Globus pallidus (tissue), 1 donor: ENCODE measurements at regions not wholly inside any gene's neighbourhood (a gene's known extent, or its start where the extent isn't known, plus 50 kb on each side); places are given as distances from the start of the nearest gene placed in this dataset.

Experiments used
- DNase-seq: peaks from one replicate; pipeline ENCODE4 v3.0.0-alpha.2; 2015; ENCODE audit warnings: low spot score

DNA sequence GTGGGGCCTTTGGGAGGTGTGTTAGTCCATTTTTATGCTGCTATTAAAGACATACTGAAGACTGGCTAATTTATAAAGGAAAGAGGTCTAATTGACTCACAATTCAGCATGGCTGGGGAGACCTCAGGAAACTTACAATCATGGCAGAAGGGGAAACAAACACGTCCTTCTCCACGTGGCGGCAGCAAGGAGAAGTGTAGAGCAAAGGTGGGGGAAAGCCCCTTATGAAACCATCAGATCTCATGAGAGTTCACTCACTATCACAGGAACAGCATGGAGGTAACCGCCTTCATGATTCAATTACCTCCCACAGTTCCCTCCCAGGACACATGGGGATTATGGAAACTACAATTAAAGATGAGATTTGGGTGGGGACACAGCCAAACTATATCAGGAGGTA lies 187.1 kb upstream of the OSR1 start:
- no peak for DNase-seq

DNA sequence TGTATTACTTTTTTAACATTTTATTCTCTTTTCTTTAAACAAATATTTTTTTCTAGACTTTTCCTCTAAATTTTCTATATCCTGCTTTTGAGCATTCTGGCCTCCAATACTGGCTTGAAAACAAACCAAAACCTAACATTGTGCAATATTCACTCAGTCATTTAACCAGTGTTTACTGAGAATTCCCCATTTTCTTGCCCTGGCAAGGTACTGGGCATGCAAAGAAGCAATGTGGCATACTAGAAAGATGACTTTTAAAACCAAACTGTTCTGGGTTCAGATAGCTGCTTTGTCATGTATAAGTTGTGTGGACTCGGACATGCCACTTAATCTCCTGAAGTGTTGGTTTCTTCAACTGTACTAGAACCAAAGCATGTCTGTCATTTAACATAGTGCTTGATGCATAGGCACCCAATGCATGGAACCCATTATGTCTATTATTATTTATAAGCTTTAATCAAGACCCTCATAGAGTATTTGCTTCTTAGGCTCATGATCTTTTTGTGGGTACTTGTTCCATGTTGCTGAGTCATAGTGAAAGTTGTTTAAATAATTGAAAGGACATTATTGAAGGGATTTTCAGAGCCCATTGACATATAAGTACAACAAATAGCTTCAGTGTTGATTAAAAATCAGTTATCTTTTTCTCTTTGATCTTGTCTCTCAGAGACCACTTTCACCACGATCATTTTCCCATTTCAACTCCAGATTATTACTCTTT lies 185.4 kb upstream of the OSR1 start:
- DNase-seq = no peak

- no peak for DNase-seq
These were observed 184.6 kb upstream of the OSR1 start for GRCh38 chr2:19542796-19543662.

GRCh38 chr2:19541884-19542283 lies 183.5 kb upstream of the OSR1 start:
- no peak for DNase-seq

DNA sequence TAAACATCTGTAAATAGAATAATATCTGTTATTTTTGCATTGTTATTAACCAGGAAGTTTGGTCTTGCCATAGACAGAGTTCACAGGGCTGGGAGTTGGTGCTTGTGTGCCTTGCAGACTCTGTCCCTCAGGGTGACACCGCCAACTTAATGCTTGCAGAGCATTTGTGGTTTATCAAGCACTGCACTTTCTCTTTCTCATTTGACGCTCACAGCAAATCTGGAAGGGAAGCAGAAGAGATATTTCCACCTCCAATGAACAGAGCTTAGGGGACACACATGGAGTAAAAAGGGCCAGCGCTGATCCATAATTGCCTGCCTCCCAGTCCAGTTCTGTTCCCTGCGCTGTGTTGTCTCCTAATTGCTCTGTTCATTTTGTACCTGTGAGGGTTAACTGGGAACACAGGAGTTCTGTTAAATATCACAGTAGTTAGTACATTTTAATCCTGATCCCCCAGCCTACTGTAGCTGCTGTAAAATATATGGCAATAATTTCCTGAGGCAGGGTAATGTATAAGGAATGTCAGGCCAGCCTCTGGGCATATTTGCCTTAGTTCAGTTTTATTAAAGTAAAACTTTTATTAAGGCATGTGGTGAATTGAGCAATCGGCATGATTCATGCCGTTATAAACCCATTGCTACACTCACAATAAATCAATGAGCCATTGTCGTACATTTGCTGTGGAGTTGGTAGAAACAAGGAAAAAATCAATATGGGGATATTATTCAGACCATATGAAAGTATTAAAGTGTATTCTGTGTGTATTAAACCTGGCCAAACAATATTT lies 182.5 kb upstream of the OSR1 start:
- no peak for DNase-seq

DNA sequence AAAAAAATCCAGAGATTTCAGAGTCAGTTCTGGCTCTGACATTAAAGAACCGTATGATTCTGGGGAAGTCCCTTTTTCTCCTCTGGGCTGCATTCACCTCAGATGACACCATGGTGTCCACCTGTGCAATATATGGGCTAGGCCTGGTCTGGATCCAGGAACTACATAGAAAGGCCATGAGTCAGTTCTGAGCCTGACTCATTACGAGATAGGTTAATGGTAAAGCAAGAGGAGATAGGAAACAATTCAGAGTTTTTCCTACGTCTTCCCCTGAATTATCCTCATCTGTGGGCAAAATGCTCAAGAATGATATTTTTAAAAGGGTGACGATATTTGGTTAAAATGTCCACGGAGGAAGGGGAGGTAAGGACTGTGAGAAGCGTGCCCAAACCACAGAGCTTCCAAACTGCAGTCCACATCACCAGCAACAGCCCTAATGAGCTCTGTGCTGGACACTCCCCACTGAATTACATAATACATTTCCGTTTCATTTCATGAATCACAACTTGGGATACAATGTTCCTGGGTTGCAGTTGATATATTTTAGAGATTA lies 180.1 kb upstream of the OSR1 start:
- no peak for DNase-seq

DNA sequence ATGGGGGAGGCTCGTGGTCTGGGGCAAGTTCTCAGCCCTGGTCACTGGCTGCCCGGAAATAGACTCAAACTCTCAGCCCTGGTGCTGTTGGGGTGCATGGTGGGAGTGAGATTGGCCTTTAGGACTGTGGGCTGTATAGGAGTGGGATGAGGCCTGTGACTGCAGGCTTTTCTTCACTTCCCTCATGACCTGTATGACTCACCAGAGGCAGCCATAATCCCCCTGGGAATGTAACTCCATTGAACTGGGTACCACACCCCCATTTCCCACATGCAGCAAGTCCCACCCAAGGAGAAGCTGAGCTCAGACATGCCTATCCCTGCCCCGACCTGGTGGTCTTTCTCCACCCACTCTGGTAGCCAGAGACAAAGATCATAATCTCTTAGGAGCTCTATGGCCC lies 177.7 kb upstream of the OSR1 start:
- no peak for DNase-seq

GRCh38 chr2:19532547-19533196 lies 174.2 kb upstream of the OSR1 start:
- DNase-seq = no peak

DNA sequence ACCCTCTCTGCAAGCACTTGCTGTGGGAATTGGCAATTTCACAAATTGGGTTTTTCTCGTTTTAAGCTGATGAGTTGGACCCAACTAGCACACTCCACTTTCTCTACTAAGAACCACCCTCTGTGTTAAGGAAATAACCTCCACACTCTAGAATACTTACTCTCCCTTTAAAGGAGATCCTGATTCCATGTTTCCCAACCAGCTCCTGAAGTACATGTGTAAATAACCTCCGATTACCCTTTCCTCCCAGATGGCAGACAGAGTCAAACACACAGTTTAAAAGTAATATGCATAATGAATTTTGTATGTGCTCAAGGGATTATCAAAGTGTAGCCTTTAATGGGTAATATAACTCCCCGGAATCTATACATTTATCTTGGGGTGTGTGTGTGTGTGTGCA lies 171.3 kb upstream of the OSR1 start:
- no peak for DNase-seq

GRCh38 chr2:19527771-19528170 lies 169.3 kb upstream of the OSR1 start:
- no peak for DNase-seq

DNA sequence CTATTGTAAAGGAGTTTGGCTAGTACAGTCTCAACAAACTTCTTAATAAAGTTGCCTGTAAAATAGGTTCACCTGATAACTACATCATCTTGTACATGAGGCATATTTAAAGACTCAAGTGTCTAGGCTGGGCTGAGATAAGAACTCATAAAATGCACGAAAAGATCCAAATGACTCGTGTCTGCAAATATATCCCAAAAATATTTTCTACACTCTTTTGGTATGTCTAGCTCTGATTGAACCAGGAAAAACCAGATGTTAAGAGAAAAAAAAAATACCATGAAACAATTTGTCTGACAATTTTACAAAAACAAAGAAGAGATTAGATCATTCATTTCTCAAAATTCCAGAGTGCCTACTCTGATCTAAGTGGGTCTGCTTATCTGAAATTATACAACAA lies 166.9 kb upstream of the OSR1 start:
- DNase-seq = no peak

DNA sequence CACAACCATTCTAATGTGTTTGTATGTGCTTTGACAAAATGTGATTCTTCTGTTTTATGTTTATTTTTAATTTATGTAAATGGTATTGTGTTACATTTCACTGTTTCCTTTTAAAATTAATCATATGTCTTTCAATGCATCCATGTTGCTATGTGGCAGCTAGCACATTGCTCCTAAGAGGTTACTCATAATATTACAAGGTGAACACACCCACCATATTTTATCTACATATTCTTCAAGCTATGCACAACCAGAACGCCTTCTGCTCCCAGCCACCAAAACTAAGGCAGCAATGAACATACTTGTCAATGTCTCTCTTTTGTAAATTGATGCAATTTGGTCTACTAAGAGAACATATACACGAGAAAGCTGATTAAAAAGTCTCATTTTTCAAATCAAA lies 160.6 kb upstream of the OSR1 start:
- no peak for DNase-seq

GRCh38 chr2:19507137-19507536 lies 148.7 kb upstream of the OSR1 start:
- no peak for DNase-seq

- no peak for DNase-seq
These were observed 147.0 kb upstream of the OSR1 start for GRCh38 chr2:19505199-19506136.

DNA sequence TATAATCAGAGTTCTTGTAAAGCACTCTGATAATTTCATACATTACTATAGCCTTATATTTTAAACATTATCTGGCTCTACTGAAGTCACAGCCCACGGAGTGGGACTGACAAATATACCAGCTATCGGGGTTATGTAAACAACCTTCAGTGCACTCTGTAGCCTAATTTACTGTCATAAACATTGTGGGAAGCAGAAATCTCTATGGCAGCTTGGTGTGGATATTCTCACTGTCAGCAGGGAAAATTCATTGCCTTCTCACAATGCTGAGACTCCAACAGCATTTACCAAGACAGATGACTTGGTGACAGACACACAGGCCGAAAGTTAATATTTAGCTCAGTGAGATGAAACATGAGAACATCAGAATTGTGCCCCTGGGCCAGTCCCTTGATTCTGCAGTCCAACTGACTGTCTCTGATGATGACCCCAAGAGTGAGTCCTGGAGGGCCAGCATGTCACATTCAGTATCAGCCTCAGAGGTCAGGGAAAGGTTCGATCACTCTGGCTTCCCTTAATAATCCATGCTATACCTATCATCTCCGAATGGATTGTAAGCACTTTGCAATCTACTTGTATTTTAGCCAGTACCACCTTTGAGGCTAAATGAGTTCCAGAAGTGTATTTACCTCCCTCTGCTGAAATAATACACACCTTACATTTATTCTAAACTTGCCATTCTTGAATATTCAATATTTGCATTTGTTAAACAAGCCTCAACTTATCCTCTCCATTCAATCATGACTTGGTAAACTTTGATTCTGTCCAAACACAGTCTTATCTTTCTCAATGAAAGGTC lies 146.2 kb upstream of the OSR1 start:
- DNase-seq = no peak

DNA sequence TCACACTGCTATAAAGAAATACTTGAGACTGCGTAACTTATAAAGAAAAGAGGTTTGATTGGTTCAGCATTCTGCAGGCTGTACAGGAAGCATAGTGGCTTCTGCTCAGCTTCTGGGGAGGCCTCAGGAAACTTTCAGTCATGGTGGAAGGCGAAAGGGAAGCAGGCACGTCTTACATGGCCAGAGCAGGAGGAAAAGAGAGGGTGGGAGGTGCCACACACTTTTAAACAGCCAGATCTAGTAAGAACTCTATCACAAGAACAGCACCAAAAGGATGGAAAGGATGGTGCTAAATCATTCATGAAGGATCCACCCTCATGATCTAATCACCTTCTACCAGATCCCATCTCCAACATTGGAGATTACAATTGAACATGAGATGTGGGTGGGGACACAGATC lies 145.5 kb upstream of the OSR1 start:
- no peak for DNase-seq

DNA sequence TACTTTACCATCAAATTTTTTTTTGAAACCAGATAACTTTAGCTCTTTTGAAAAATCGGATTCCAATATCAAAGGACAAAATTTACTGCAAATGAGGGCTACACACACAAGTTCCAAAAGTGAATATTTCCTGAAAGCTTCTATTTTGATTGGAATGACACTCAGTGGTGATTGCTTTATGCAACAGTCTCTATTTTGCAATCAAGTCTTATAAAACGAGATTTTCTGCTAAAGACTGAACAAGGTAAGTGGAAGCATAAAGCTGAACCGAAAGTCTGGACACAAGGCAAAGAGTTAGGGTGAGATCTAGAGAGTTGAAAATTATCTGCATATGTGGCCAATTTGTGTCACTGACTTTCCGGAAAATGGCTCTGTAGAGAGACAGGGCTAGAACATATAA lies 145.0 kb upstream of the OSR1 start:
- no peak for DNase-seq

DNA sequence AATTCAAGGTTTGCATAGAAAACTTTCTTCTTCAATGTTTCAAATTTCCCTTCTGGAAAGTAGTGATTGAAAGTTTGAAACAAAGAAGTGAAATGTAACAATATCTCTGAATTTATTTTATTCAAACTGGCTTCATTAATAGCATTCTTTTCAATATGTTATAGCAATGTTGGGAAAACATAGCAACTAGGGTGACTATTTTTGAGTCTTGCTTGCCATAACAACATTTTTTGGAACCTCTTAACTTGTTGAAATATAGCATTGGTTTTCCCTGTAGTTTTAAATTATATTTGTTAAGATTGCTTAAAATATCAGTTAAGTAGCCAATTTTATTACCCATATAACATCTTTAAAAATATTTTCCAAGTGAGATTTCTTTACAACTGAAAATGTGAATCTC lies 141.7 kb upstream of the OSR1 start:
- DNase-seq = no peak

GRCh38 chr2:19496646-19497045 lies 138.2 kb upstream of the OSR1 start:
- DNase-seq = no peak

GRCh38 chr2:19494241-19494640 lies 135.8 kb upstream of the OSR1 start:
- no peak for DNase-seq
